Astrocyte (in vitro differentiated cells and primary cell): ENCODE measurements at regions not wholly inside any gene's neighbourhood (a gene's known extent, or its start where the extent isn't known, plus 50 kb on each side); places are given as distances from the start of the nearest gene placed in this dataset.

Experiments used
- DNase-seq: peaks from one replicate; pipeline ENCODE4 v3.0.0-alpha.2; 2010; ENCODE audit warnings: low read depth
- FAIRE-seq: peaks from 2 replicates; lab custom pipeline; 2011; peaks lifted over from hg19 to GRCh38; lab: Jason Lieb, UNC
- H2AFZ ChIP-seq: 2 replicates; pipeline ENCODE4 v1.6.0; 2012; ENCODE audit warnings: low read depth, low read length, inconsistent platforms
- H3K27ac ChIP-seq: 2 replicates; pipeline ENCODE4 v1.5.1; 2011; ENCODE audit warnings: low read depth, low read length, inconsistent platforms
- H3K27me3 ChIP-seq: 2 replicates; pipeline ENCODE4 v1.6.0; 2011; ENCODE audit warnings: low read length, inconsistent platforms; ENCODE audit not compliant: insufficient read depth
- H3K36me3 ChIP-seq: 2 replicates; pipeline ENCODE4 v1.5.1; 2011; ENCODE audit warnings: low read length, inconsistent platforms; ENCODE audit not compliant: insufficient read depth
- H3K4me1 ChIP-seq: 2 replicates; pipeline ENCODE4 v1.5.1; 2011; ENCODE audit warnings: low read length, inconsistent platforms; ENCODE audit not compliant: insufficient read depth
- H3K4me2 ChIP-seq: 2 replicates; pipeline ENCODE4 v1.6.0; 2012; ENCODE audit warnings: low read length, inconsistent platforms
- H3K4me3 ChIP-seq: 2 replicates; pipeline ENCODE4 v1.5.1; 2011; ENCODE audit warnings: low read depth, mild to moderate bottlenecking, low read length, inconsistent platforms; ENCODE audit not compliant: insufficient read depth
- H3K79me2 ChIP-seq: 2 replicates; pipeline ENCODE4 v1.6.0; 2012; ENCODE audit warnings: mild to moderate bottlenecking, low read length, inconsistent platforms; ENCODE audit not compliant: insufficient read depth
- H3K9ac ChIP-seq: 2 replicates; pipeline ENCODE4 v1.6.0; 2012; ENCODE audit warnings: mild to moderate bottlenecking, low read length, inconsistent platforms
- H3K9me3 ChIP-seq: 2 replicates; pipeline ENCODE4 v1.5.1; 2012; ENCODE audit warnings: low read depth, mild to moderate bottlenecking, low read length, inconsistent platforms; ENCODE audit not compliant: insufficient read depth
- H4K20me1 ChIP-seq: 2 replicates; pipeline ENCODE4 v1.6.0; 2012; ENCODE audit warnings: low read length, inconsistent platforms; ENCODE audit not compliant: insufficient read depth
- H3K27ac Mint-ChIP-seq: one replicate; pipeline ENCODE4 v1.8.0; 2021; ENCODE audit warnings: mild to moderate bottlenecking, mixed read lengths; ENCODE audit not compliant: unreplicated experiment
- H3K27me3 Mint-ChIP-seq: one replicate; pipeline ENCODE4 v1.8.0; 2021; ENCODE audit warnings: low read depth, mixed read lengths; ENCODE audit not compliant: unreplicated experiment
- H3K36me3 Mint-ChIP-seq: one replicate; pipeline ENCODE4 v1.8.0; 2021; ENCODE audit warnings: low read depth, mixed read lengths; ENCODE audit not compliant: unreplicated experiment
- H3K4me1 Mint-ChIP-seq: one replicate; pipeline ENCODE4 v1.8.0; 2021; ENCODE audit warnings: low read depth, mixed read lengths; ENCODE audit not compliant: unreplicated experiment
- H3K4me3 Mint-ChIP-seq: one replicate; pipeline ENCODE4 v1.8.0; 2021; ENCODE audit warnings: mild to moderate bottlenecking, moderate library complexity, mixed read lengths; ENCODE audit not compliant: unreplicated experiment
- H3K9me3 Mint-ChIP-seq: one replicate; pipeline ENCODE4 v1.8.0; 2021; ENCODE audit warnings: mild to moderate bottlenecking, mixed read lengths; ENCODE audit not compliant: unreplicated experiment
- EZH2 ChIP-seq: IDR thresholded peaks from 2 replicates; pipeline ENCODE4 v1.6.1; 2012; ENCODE audit warnings: mild to moderate bottlenecking, low read length, inconsistent platforms; ENCODE audit not compliant: insufficient read depth
- TF ChIP-seq, protein P1 (sequence below): IDR thresholded peaks from 2 replicates; pipeline ENCODE4 v1.5.1; 2011; ENCODE audit warnings: low read depth, mild to moderate bottlenecking, inconsistent platforms, low read length, moderate library complexity; ENCODE audit not compliant: insufficient read depth

DNA sequence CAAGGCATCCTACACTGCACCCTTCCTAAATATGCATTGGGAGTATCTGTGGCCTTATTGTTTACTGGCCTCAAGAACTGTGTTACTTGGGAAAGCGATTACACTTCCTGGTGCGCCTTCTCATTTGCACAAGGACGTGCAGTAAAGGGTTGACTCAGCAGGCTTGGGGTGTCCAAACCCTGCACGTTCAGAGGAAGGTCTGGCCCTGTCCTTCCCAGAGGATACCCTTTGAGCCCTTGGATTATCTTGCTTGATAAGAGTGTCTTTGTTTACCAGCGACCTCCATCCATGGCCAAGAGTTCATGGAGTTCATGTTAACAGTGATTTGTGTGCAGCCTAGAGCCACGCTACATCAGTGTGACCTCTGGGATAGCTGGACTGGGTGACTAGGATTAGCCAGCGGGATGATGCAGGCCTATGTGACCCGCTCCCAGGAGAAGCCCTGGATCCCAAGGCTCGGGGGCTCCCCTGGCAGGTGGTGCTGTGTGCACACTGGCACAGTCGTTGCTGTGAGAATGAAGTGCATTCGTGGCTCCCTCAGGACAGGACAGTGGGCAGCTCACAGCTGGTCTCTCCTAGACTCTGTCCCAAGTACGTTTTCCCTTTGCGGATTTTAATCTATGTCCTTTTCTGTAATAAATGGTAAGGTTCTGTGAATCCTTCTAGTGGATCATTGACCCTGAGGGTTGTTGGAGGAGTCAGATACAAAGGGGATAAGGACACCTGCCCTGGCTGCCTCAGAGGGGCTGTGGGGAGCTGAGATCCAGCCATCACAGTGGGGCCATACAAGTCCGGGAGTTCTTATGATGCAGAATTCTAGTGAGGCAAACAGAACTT is 73.5 kb downstream of the TTLL2 start:
- Histone ChIP-seq H2AFZ (no peak overlapping the region), H3K27ac (no peak overlapping the region), H3K9me3 (no peaks in the 10 kb centered on the region), H3K4me3 (no peak overlapping the region), H4K20me1 (no peaks in the 10 kb centered on the region), H3K36me3 (no peaks in the 10 kb centered on the region), H3K79me2 (no peaks in the 10 kb centered on the region), H3K4me1 (no peaks in the 10 kb centered on the region), H3K4me2 (no peak overlapping the region), H3K9ac (no peak overlapping the region), H3K27me3 (no peaks in the 10 kb centered on the region)
- DNase-seq (no peak), FAIRE-seq (no peak)
- Mint-ChIP-seq H3K4me3 (no peak overlapping the region), H3K27ac (no peak overlapping the region), H3K36me3 (peaks cover 2% of the 10 kb centered on the region), H3K4me1 (peaks cover 1% of the 10 kb centered on the region), H3K9me3 (peaks cover 1% of the 10 kb centered on the region), H3K27me3 (peaks cover 62% of the 10 kb centered on the region)
- TF ChIP-seq EZH2 = no peak
- TF ChIP-seq, protein P1, sequence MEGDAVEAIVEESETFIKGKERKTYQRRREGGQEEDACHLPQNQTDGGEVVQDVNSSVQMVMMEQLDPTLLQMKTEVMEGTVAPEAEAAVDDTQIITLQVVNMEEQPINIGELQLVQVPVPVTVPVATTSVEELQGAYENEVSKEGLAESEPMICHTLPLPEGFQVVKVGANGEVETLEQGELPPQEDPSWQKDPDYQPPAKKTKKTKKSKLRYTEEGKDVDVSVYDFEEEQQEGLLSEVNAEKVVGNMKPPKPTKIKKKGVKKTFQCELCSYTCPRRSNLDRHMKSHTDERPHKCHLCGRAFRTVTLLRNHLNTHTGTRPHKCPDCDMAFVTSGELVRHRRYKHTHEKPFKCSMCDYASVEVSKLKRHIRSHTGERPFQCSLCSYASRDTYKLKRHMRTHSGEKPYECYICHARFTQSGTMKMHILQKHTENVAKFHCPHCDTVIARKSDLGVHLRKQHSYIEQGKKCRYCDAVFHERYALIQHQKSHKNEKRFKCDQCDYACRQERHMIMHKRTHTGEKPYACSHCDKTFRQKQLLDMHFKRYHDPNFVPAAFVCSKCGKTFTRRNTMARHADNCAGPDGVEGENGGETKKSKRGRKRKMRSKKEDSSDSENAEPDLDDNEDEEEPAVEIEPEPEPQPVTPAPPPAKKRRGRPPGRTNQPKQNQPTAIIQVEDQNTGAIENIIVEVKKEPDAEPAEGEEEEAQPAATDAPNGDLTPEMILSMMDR = no peak

GRCh38 chr6:167399051-167399387 is 74.1 kb downstream of the TTLL2 start:
- no peak overlapping the region for H3K4me2 ChIP-seq
- Mint-ChIP-seq H3K27me3 (peaks cover 62% of the 10 kb centered on the region), H3K9me3 (peaks cover 1% of the 10 kb centered on the region), H3K4me3 (no peak overlapping the region), H3K27ac (no peak overlapping the region), H3K4me1 (peaks cover 1% of the 10 kb centered on the region), H3K36me3 (peaks cover 2% of the 10 kb centered on the region)
- H3K27ac ChIP-seq = no peak overlapping the region
- H2AFZ ChIP-seq = no peak overlapping the region
- no peaks in the 10 kb centered on the region for H3K79me2 ChIP-seq
- H3K27me3 ChIP-seq = no peaks in the 10 kb centered on the region
- TF ChIP-seq EZH2 = no peak
- TF ChIP-seq, protein P1 = no peak
- H4K20me1 ChIP-seq = no peaks in the 10 kb centered on the region
- no peaks in the 10 kb centered on the region for H3K9me3 ChIP-seq
- no peaks in the 10 kb centered on the region for H3K4me1 ChIP-seq
- FAIRE-seq (no peak), DNase-seq (no peak)
- no peak overlapping the region for H3K4me3 ChIP-seq
- no peak overlapping the region for H3K9ac ChIP-seq
- H3K36me3 ChIP-seq = no peaks in the 10 kb centered on the region

- no peaks in the 10 kb centered on the region for H3K36me3 ChIP-seq
- no peak overlapping the region for H3K4me3 ChIP-seq
- H3K27ac ChIP-seq = no peak overlapping the region
- no peak overlapping the region for H3K9ac ChIP-seq
- no peaks in the 10 kb centered on the region for H4K20me1 ChIP-seq
- no peaks in the 10 kb centered on the region for H3K4me1 ChIP-seq
- Mint-ChIP-seq H3K4me3 (no peak overlapping the region), H3K27me3 (peaks cover 65% of the 10 kb centered on the region), H3K9me3 (peaks cover 1% of the 10 kb centered on the region), H3K27ac (no peak overlapping the region), H3K4me1 (peaks cover 1% of the 10 kb centered on the region), H3K36me3 (peaks cover 2% of the 10 kb centered on the region)
- DNase-seq = no peak
- TF ChIP-seq, protein P1 = no peak
- no peak for TF ChIP-seq EZH2
- no peak for FAIRE-seq
- H2AFZ ChIP-seq = no peak overlapping the region
- no peak overlapping the region for H3K4me2 ChIP-seq
- H3K9me3 ChIP-seq = no peaks in the 10 kb centered on the region
- H3K27me3 ChIP-seq = no peaks in the 10 kb centered on the region
- H3K79me2 ChIP-seq = no peaks in the 10 kb centered on the region
These were observed 74.7 kb downstream of the TTLL2 start for GRCh38 chr6:167399599-167399998.
